ENCODE measurements at regions not wholly inside any gene's neighbourhood (a gene's known extent, or its start where the extent isn't known, plus 50 kb on each side); places are given as distances from the start of the nearest gene placed in this dataset.
"Not testable (repeated sequence)": the region's sequence is repeated elsewhere in the genome, so short reads cannot be mapped to it uniquely, and the experiment has no call there.

DNA sequence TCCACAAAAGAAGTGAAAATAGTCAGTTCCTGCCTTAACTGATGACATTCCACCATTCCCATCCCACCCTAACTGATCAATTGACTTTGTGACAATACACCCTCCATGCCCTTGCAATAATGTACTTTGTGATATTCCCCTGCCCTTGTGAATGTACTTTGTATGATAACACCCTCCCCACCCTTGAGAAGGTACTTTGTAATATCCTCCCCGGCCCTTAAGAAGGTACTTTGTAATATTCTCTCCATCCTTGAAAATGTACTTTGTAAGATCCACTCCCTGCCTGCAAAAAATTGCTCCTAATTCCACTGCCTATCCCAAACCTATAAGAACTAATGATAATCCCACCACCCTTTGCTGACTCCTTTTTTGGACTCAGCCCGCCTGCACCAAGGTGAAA is 771.3 kb downstream of the TENT5A start:
- DNase-seq = not testable (repeated sequence)

DNA sequence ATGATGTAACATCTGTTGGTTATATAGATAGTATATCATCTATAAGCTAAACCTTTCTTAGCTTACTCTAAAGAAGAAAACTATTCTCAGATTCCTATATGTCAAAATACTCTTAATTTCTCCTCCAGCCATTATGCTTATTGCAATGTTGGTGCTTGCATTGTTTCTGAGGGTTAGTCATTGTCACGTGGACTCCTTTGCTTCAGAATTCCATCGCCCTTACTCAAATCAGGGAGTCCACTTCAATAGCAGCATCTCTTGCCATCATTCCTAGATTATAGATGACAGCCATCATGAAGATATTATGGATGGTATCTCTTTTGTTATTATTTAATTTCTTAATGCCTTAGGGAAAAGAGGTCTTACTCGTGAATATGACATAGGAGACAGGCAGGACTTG is 776.1 kb downstream of the TENT5A start:
- DNase-seq = no peak

DNA sequence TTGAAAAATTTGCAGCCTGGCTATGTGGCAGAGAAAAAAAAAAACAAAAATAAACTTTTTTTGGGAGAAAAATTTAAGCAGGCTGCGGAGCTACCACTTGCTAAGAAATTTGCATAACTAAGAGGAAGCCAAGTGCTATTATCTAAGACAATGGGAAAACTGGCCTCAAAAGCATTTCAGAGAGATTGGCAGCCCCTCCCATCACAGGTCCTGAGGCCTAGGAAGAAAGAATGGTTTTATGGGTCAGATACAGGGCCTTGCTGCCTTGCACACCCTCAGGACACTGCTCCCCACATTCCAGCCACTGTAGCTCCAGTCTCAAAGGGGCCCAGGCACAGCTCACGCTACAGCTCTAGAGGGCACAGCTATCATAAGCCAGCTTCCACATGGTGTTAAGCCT is 777.9 kb downstream of the TENT5A start:
- DNase-seq = no peak

DNA sequence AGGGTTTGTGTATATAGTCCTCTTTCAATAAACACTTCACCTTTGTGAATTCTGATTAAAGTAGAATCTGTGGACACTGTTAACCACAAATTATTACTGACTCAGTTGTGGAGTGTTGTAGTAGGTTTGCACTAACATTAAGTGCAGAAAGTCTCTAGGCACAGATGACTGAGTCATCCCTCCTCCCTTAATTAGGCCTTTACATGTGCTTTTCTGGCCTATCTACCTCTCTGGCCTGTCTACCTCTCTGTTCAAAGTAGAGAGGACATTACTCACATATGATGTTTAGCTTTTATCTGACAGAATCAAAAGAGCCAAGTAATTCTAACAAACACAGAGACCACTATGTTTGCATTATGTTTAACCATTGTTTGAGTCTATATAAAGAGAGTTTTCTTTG is 783.0 kb downstream of the TENT5A start:
- no peak for DNase-seq

DNA sequence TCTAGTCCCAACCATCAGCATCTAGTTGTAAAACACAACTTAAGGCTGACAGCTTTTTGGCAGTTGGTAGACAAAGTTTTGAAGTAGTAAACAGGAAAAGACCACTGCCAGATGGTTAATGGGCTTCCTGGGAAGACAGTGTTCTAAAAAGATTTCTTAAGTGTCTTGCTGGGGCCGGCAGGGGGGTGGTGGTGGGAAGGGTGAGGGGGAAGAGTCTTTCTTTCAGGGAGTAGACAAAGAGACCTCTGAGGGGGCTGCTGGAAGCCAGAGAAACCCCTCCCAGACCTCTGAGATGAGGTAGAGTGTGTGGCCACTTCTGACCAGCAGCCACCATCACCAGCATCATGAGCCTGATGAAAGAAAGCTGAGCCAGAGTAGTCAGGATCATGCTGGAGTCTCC is 784.9 kb downstream of the TENT5A start:
- DNase-seq = no peak

DNA sequence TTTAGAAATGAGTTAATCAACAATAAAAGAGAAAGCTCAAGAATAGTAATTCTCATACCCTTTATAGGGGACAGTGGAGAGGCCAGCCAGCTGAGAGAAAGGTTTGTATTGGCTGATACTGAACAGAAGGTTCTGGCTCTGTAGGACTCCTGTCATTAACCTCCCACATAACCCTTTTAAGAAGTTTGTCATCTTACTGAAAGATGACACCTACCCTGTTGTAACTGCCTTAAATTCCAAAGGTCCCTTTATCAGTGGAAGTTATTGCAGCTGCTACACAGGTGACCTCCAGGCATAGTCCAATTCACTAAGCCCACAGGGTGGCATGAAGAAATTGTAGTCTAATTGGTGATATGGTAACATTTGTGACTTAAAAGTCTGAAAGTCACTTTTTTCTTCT is 790.1 kb downstream of the TENT5A start:
- no peak for DNase-seq

DNA sequence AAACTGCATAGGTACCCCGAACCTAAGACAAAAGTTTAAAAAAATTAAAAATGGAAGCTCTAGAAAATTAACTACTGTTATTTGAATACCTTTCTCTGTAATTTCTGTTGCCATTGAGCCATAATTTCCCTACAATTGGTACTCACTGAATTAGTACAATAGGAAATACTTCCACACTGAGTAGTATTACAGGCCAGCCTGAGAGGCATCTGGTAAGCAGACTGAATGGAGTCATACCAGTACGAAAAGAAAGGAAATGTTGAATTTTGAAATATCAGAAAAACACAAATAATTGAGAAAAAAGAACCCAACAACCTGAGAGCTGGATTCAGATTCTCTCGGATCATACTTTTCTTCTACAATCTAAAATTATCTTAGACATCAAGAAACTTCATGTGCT is 791.3 kb downstream of the TENT5A start:
- DNase-seq = no peak

DNA sequence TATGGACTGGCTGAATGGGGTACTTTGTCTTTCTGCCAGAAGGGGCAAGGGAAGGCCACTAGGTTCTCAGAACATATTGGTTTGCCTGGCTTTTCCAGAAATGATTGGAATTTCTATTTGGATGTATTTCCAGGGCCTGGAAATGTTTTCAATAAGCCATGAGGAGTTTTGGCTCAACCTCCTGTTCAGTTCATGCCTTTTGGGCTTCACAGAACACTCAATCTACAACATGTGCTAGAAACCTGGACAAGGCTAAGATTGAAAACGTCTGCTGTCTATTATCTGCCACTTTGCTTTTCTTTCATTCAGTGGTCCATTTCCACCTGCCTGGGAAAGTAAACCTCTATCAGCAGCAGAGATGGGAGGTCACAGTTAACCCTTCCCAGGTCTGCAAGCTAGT is 793.4 kb downstream of the TENT5A start:
- DNase-seq = no peak

DNA sequence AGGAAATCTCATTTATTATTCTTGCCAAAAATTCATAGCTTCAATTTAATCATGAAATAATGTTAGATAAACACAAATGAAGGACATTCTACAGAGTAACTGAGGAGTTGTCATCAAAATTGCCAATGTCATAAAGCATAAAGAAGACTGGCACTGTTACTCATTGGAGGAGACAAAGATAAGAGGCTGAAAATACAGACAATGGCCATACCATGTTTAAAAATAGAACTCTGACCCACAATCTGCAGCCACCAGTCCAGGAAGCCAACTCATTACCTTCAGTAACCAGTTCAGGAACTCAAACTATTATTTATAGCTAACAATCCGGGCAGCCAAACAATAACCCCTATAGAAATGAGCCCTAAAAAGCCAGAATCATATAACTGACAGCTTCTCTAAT is 795.6 kb downstream of the TENT5A start:
- no peak for DNase-seq

DNA sequence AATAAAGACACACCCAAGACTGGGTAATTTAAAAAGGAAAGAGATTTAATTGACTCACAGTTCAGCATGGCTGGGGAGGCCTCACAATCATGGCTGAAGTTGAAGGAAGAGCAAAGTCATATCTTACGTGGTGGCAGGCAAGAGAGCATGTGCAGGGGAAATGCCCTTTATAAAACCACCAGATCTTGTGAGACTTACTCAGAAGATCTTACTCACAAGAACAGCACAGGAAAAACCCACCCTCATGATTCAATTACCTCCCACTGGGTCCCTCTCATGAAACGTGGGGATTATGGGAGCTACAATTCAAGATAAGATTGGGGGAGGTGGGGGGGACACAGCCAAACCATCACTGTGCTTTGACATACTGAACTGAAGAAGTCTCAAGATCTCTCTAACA is 800.0 kb downstream of the TENT5A start:
- DNase-seq = not testable (repeated sequence)

DNA sequence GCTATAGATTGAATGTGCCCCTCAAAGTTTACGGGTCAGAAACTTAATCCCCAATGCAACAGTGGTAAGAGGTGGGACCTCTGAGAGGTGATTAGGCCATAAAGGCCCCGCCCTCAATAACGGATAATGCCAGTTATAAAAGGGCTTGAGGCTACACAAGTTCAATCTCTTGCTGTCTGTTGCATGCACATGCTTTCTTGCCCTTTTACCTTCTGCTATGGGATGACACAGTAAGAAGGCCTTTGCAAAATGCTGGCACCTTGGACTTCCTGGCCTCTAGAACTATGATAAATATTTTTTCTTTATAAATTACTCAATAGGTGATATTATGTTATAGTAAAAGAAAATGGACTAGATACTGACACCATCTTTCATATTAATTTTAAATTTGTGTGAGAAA is 806.1 kb downstream of the TENT5A start:
- no peak for DNase-seq

DNA sequence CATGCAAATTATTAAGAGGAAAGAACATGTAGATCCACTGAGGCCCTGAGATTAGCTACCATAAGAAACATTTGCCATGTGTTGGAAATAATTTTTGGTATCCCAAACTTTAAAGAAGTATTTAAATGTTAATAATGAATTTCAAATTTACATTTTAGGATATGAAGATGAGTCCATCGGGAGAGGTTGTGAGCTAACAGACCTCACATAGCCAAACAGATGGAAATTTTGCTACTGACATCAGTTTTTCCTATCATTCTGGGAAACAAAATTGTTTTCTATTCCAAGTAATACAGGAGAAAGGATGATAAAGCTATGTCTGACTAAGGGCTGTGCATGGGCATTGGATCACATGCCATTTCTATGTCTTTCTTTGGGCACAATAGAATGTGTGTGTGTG is 809.6 kb downstream of the TENT5A start:
- DNase-seq = no peak

DNA sequence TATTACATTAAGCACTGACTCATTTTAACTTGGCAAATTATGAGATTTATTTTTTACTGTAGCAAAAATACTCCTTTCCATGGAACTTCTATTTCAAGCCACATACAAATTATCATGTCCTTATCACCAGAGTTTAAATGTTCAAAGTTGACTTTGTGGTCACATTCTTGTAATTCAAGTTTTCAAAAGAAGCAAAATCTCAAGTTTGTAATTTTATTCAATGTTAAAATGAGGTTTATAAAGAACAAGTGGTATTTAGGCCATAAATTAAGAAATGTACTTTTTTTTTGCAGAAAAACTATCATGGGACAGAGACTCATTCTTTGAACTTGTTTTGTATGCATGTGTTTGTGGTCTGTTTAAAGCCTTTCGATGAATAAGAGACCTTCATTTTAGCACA is 811.5 kb downstream of the TENT5A start:
- DNase-seq = no peak

DNA sequence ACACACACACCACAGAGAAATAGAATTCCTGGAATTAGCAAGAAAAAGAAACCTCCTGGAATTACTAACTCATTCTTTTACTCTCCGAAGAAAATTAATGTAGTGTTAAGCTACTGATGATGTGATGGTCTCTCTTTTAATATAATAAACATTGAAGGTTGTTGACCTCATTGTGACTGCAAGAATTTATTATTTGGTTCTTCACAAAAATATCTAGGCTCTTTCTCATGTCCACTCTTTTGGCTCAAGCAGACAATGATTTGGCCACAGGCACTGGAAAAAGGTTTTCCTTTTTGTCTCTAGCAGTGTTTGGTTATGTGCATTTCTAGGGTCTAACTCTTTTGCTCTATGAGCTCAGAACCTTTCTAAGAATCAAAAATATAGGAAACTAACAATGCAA is 811.9 kb downstream of the TENT5A start:
- DNase-seq = no peak

DNA sequence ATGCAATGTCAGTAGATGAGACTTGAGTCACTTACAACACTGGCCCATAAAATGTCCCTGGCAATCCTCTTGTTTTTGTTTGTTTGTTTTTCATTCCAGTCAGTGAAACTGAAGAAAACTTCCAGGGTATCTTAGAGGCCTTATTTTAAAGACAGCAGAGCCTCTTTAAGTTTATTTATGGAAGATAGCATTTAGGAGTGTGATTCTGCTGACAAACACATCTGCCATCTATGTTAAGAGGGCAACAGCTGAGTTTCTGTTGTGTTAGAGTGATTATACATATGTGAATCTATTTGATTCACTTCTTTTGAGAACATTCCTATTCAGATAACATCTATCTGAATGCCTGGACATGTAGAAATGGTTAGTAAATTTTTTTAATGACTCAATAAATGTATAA is 812.6 kb downstream of the TENT5A start:
- DNase-seq = no peak

DNA sequence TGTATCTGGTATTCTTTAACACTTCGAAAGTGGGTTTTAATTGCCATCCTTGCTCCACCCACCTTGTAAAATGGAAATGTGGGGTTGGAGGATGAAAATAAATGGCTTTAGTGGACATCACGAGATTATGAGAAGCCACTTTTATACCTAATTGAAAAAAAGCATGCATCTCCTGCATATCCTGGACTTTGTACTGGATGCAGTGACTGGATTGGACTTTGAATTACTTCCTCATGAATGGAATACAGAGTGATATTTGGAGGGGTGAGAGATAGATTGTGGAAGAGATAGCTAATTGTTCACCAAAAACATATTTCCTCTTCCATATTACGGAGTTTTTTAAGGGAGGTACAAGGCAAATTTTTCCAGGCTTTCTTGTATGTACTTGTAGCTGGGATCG is 813.0 kb downstream of the TENT5A start:
- no peak for DNase-seq

DNA sequence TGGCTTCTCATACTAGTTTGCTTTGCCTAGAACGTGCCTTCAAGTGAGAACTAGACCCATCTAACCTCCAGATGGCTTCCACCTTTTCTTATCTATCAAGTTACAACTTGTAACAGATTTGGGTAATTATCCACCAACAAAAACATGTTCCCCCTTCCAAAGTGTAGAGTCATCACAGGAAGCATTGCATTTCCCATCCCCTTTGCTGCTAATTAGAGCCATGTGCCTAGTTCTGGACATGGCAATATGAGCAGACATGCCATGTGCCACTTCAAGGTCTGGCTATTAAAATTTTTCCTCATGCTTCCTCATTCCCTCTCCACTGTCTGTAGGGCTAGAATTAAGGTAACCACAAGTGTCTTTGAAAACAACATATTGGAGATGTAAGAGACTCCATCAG is 814.4 kb downstream of the TENT5A start:
- DNase-seq = no peak

DNA sequence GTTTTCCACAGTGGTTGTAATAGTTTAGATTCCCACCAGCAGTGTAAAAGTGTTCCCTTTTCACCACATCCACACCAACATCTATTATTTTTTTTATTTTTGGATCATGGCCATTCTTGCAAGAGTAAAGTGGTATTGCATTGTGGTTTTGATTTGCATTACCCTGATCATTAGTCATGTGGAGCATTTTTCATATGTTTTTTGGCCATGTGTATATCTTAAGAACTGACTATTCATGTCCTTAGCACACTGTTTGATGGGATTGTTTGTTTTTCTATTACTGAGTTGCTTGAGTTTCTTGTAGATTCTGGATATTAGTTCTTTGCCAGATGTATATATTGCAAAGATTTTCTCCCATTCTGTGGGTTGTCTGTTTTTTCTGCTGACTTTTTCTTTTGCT is 820.1 kb downstream of the TENT5A start:
- DNase-seq = no peak

DNA sequence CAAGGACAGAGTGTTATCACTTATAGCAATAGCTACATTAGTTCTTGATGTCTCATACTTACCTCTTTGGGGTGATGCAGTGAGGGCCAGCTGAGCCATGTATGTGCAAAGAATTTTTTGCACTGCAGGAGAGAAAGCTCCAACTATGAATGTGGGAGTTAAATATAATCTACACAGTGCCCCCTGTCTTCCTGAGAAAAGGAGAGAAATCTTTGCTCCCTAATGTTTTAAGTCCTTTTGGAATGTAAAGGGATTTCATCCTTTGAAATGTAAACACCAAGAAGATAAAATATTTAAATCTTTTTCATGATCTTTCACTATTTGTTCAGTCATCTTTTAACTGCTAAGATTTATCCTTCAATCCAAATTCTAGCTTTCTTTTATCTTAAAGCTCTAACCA is 822.1 kb downstream of the TENT5A start:
- no peak for DNase-seq

DNA sequence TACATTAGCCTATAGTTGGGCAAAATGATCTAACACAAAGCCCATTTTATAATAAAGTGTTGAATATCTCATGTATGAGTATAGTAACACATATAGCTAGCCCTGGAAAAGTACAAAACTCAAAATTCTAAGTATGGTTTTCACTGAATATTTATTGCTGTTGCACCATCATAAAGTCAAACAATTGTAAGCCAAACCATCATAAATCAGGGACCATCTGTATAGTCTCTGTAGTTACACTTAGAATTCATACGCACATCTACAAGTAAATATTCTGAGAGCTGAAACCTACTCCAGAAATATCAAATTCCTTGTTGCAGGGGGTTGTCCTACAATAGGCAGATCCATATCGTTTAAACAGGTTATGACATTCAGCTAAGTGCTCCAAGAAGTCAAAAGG is 817.3 kb downstream of the BCKDHB start:
- DNase-seq = no peak

DNA sequence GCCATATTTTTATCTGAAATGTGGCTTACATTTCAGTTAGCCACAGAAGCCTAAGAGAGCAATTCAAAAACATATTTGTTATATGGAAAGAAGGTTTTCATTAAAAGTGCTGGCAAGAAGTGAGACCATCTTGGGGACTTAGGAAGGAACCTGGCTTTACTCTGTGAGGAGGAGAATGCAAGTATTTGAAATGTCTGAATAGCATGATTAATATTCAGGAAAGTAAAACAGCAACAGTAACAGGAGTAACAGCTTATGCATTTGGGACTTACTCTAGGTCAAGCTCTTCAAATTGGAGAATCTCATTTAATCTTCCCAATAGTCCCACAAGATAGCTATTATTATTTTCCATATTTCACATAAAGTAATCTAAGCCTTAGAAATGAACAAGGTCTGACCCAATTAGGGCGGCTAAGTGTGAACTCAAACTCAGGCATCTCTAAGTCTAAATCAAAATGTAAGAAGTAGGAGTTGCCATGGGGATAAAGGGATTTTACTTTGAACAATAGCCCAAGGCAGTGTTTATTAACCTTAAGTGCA is 816.5 kb downstream of the BCKDHB start:
- DNase-seq = no peak

DNA sequence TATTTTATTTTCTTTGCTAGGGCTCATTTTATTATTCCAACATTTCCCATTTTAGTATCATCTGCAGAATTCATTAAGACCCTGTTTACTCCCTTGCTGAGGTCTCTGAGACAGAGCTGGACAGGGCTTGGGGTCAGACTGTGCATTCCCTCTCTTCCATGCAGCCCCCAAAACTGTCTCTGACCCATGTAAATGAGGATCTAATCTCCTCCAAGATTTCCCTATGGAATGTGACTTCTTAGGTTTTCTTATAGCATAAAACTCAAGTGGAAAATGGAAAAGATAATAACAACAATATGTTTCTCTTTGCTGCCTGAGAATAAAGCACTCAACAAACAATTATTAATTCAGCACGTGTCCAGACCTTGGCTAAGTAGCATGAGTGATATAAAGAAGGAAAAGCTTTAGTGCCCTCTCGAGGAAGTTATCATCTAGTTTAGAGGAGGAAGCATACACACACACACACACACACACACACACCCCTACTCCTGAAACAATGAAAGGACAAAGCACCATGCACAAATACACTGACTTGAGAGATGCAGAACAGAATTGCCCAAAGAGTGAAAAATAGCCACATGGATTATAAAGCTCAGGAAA is 815.5 kb downstream of the BCKDHB start:
- DNase-seq = no peak

DNA sequence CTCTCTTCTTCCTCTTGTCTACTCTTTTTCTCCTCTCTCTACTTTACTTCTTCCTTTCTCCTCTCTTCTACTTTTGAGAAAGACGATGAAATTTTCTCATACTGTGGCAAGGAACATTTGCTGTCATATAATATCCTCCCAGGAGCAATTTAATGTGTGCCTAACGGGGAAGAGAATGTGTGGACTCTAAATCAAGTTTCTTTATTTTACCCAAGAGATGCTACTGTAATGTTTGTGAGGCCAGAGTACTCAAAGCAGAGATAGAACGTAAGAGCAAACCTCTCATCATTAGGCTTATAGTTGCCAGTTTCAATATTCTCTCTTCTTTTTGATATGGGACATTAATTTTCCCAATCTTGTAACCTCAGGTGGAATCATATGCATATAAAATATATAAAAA is 801.4 kb downstream of the BCKDHB start:
- DNase-seq = no peak

DNA sequence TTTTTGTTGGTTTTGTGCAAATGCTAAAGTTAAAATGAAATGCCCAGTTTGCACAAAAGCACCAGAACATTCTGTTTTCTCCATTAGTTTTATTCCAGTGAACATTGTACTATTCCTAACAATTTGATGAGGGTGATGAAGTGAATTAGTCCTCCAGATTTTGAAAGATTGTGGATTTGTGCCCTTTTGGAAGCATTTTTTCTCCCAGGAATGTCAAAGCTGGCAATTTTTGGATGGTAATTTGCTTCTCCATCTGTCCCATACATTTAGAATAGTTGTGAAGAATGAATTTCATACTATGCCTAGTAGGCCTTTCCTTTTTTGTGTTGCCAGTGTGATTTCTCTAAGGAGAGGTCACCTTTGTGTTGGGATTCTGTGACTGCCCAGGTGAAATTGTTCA is 797.2 kb downstream of the BCKDHB start:
- no peak for DNase-seq

DNA sequence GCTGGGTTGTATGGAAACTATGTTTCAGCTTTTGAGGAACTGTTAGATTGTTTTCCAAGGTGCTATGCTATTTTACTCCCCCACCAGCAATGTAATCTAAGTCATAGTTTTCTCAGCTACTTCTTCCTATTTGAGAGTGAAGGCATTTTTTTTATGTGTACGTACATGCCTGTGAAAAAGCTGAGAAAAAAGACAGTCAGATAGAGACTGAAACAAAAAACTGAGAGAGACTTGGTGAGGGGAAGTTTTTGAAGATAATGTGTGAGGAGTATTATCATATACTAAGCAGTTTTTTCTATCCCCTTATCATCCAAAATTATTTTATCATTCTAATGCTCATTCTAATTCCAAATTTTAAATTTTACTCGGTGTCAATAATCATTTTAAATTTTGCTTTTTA is 780.0 kb downstream of the BCKDHB start:
- DNase-seq = no peak

DNA sequence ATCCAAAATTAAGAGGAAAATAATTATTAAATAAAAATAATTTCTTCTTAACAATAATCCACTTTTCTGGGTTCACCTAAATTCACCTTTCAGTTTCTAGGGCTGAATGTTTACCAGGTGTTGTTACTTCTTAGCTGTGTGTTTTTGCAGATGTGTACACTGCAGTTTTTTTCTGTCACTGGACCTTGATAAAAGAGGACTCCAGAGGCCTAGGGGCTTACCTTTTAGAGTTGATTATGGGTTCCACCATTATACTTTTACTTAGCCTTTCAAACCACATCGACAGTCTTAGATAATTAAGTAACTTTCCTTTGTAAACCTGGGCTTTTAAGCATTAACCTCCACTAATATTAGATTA is 766.5 kb downstream of the BCKDHB start:
- DNase-seq = no peak
